SK-N-SH (cell line): ENCODE measurements at regions not wholly inside any gene's neighbourhood (a gene's known extent, or its start where the extent isn't known, plus 50 kb on each side); places are given as distances from the start of the nearest gene placed in this dataset.
"Not testable (repeated sequence)": the region's sequence is repeated elsewhere in the genome, so short reads cannot be mapped to it uniquely, and the experiment has no call there.

Source experiments
- CTCF ChIA-PET: fragments of 300-600, 350-600 bp; formaldehyde crosslinking; extraction: SDS; loops from one replicate; lab custom pipeline; 2021; lab: Yijun Ruan, JAX
- POLR2A ChIA-PET: fragments of 350-600 bp; sonication (Branson Sonifier 250); formaldehyde crosslinking; extraction: SDS; loops from one replicate; lab custom pipeline; 2020; ENCODE audit warnings: antibody characterized with exemption, inconsistent platforms; lab: Yijun Ruan, JAX
- DNase-seq: peaks from one replicate; pipeline ENCODE4 v3.0.0; 2012
- H2AFZ ChIP-seq: fragments of 200-600 bp; sonication (generic); 2 replicates; pipeline ENCODE4 v1.8.1; 2016; ENCODE audit warnings: antibody characterized with exemption, mild to moderate bottlenecking, low read depth
- H3F3A ChIP-seq: fragments of 200-600 bp; sonication (generic); replicated peaks from 2 replicates; pipeline ENCODE3; 2016; ENCODE audit warnings: antibody characterized with exemption, mild to moderate bottlenecking; ENCODE audit not compliant: insufficient read depth
- H3K27ac ChIP-seq, 2 experiments: fragments of 200-500 bp in 1 of 2; fragments of 200-600 bp in 1 of 2; sonication (Bioruptor generic) in 1 of 2; sonication (generic), shearing (Covaris generic) in 1 of 2; 2 replicates each; pipeline versions ENCODE4 v1.5.1 to v1.6.1; 2014 to 2016; ENCODE audit warnings: low read depth in 2 of 2, inconsistent platforms in 1 of 2, low read length in 1 of 2, mild to moderate bottlenecking in 1 of 2, mixed read lengths in 1 of 2
- H3K27me3 ChIP-seq: fragments of 200-600 bp; sonication (generic), shearing (Covaris generic); 2 replicates; pipeline ENCODE4 v1.6.1; 2016; ENCODE audit warnings: mixed run types; ENCODE audit not compliant: insufficient read depth
- H3K36me3 ChIP-seq, 2 experiments: fragments of 200-500 bp in 1 of 2; fragments of 200-600 bp in 1 of 2; sonication (Bioruptor generic) in 1 of 2; sonication (generic) in 1 of 2; replicated peaks in 1 of 2; 2 replicates each; pipeline versions ENCODE3 to v1.5.1; 2014 to 2016; ENCODE audit warnings: low read length in 1 of 2, mild to moderate bottlenecking in 1 of 2; ENCODE audit not compliant: insufficient read depth in 2 of 2, control insufficient read depth in 1 of 2
- H3K4me1 ChIP-seq, 2 experiments: fragments of 200-500 bp in 1 of 2; fragments of 200-600 bp in 1 of 2; sonication (Bioruptor generic) in 1 of 2; sonication (generic), shearing (Covaris generic) in 1 of 2; 2 replicates each; pipeline versions ENCODE4 v1.5.1 to v1.6.1; 2014 to 2016; ENCODE audit warnings: low read depth in 1 of 2, low read length in 1 of 2, mixed run types in 1 of 2; ENCODE audit not compliant: insufficient read depth in 2 of 2, control insufficient read depth in 1 of 2
- H3K4me2 ChIP-seq: fragments of 200-600 bp; sonication (generic), shearing (Covaris generic); 2 replicates; pipeline ENCODE4 v1.6.1; 2017; ENCODE audit warnings: mixed run types
- H3K4me3 ChIP-seq, 2 experiments: fragments of 200-500 bp in 1 of 2; fragments of 200-600 bp in 1 of 2; sonication (Bioruptor generic) in 1 of 2; sonication (generic), shearing (Covaris generic) in 1 of 2; 2 replicates each; pipeline versions ENCODE4 v1.5.1 to v1.8.1; 2014 to 2016; ENCODE audit warnings: low read depth in 2 of 2, inconsistent platforms in 1 of 2, low read length in 1 of 2, mild to moderate bottlenecking in 1 of 2, mixed read lengths in 1 of 2, moderate library complexity in 1 of 2
- H3K79me2 ChIP-seq: fragments of 200-600 bp; sonication (generic); 2 replicates; pipeline ENCODE4 v1.8.1; 2017; ENCODE audit warnings: mild to moderate bottlenecking; ENCODE audit not compliant: insufficient read depth
- H3K9ac ChIP-seq: fragments of 200-600 bp; sonication (generic); 2 replicates; pipeline ENCODE4 v1.6.1; 2017; ENCODE audit warnings: mixed run types
- H3K9me2 ChIP-seq: fragments of 200-600 bp; sonication (generic); 2 replicates; pipeline ENCODE4 v1.6.1; 2017; ENCODE audit warnings: mixed run types
- H3K9me3 ChIP-seq: fragments of 200-600 bp; sonication (generic); 2 replicates; pipeline ENCODE4 v1.6.1; 2017; ENCODE audit warnings: mixed run types, mild to moderate bottlenecking, moderate library complexity
- H4K20me1 ChIP-seq: fragments of 200-600 bp; sonication (generic); 2 replicates; pipeline ENCODE4 v1.6.1; 2017; ENCODE audit warnings: mild to moderate bottlenecking, mixed run types; ENCODE audit not compliant: insufficient read depth
- CTCF ChIP-seq: fragments of 200-600 bp; sonication (generic); IDR thresholded peaks from 2 replicates; pipeline ENCODE4 v1.6.1; 2017; ENCODE audit warnings: antibody characterized with exemption, mild to moderate bottlenecking, moderate library complexity
- GATA2 ChIP-seq: sonication (generic); formaldehyde crosslinking; IDR thresholded peaks from 2 replicates; pipeline ENCODE4 v1.5.0; 2020; ENCODE audit warnings: mild to moderate bottlenecking, missing genetic modification reagents
- IRF3 ChIP-seq: fragments of 150-350 bp; IDR thresholded peaks from 2 replicates; pipeline ENCODE4 v1.6.1; 2016; ENCODE audit warnings: mild to moderate bottlenecking, low read depth, low read length
- JUND ChIP-seq: IDR thresholded peaks from 2 replicates; pipeline ENCODE4 v1.4.0; 2012
- NFIC ChIP-seq: IDR thresholded peaks from 2 replicates; pipeline ENCODE4 v1.4.0; 2012; ENCODE audit warnings: borderline replicate concordance
- NRF1 ChIP-seq: IDR thresholded peaks from 2 replicates; pipeline ENCODE4 v1.6.1; 2012; ENCODE audit warnings: low read depth, mild to moderate bottlenecking, low read length
- PBX3 ChIP-seq: IDR thresholded peaks from 2 replicates; pipeline ENCODE4; 2012
- RCOR1 ChIP-seq: fragments of 150-350 bp; IDR thresholded peaks from 2 replicates; pipeline ENCODE4 v1.6.1; 2017; ENCODE audit warnings: antibody characterized with exemption, low read length
- REST ChIP-seq: IDR thresholded peaks from 2 replicates; pipeline ENCODE4 v1.6.1; 2012; ENCODE audit warnings: mild to moderate bottlenecking, low read depth, low read length, moderate library complexity
- RFX5 ChIP-seq: IDR thresholded peaks from 2 replicates; pipeline ENCODE4 v1.6.1; 2012; ENCODE audit warnings: mild to moderate bottlenecking, improper control_type of control experiment, low read length
- RXRA ChIP-seq: IDR thresholded peaks from 2 replicates; pipeline ENCODE4 v1.4.0; 2012; ENCODE audit warnings: low read depth, mild to moderate bottlenecking, borderline replicate concordance
- TAF1 ChIP-seq: IDR thresholded peaks from 2 replicates; pipeline ENCODE4 v1.6.1; 2012; ENCODE audit warnings: low read depth, mild to moderate bottlenecking, low read length, moderate library complexity, borderline replicate concordance
- YY1 ChIP-seq: IDR thresholded peaks from 2 replicates; pipeline ENCODE4 v1.4.0; 2012; ENCODE audit warnings: low read depth, mild to moderate bottlenecking
- WGBS: methylation state at CpG from one replicate; pipeline ENCODE4 v1.1.6; 2017; ENCODE audit warnings: low lambda C conversion rate; 5-methylcytosine and 5-hydroxymethylcytosine counted together

GRCh38 chr1:228949617-228950016 lies 214.3 kb downstream of the RHOU start:
- DNase-seq, H3K36me3 ChIP-seq, H2AFZ ChIP-seq, H3K9me3 ChIP-seq, H3K27me3 ChIP-seq, H3K4me1 ChIP-seq, H3K4me2 ChIP-seq, CTCF ChIA-PET, H3K4me3 ChIP-seq, POLR2A ChIA-PET, H3K9me2 ChIP-seq, H3K27ac ChIP-seq, H3K9ac ChIP-seq, H3F3A ChIP-seq, H4K20me1 ChIP-seq, H3K79me2 ChIP-seq: not testable (repeated sequence)
- WGBS, result 77% methylated on average over 9 of the region's 9 CpGs

- H3K4me2 ChIP-seq, result no peak overlapping the region
- no peaks in the 10 kb centered on the region for H3K36me3 ChIP-seq
- no peaks in the 10 kb centered on the region for H3F3A ChIP-seq
- no peaks in the 10 kb centered on the region for H3K79me2 ChIP-seq
- 73% methylated on average over 4 of the region's 4 CpGs for WGBS
- H3K9ac ChIP-seq, result no peak overlapping the region
- no peak overlapping the region for H3K27ac ChIP-seq
- no peaks in the 10 kb centered on the region for H4K20me1 ChIP-seq
- H2AFZ ChIP-seq, result no peak overlapping the region
- H3K9me2 ChIP-seq, result no peaks in the 10 kb centered on the region
- H3K9me3 ChIP-seq, result 0 out of 2 replicates have a peak, but pooled peaks cover 4% of the 10 kb centered on the region
- H3K4me3 ChIP-seq, result no peak overlapping the region
- H3K4me1 ChIP-seq, result peaks cover 0 to 5% of the 10 kb centered on the region in 2 experiments; a peak in 1 of 4 replicates
- TF ChIP-seq IRF3 (no peak), JUND (no peak), CTCF (no peak), TAF1 (no peak), RCOR1 (no peak), RXRA (no peak), NFIC (no peak), PBX3 (no peak), YY1 (no peak), GATA2 (no peak), REST (no peak), NRF1 (no peak), RFX5 (no peak)
- TF ChIP-seq, all 33 proteins: peak for 0
- CTCF ChIA-PET, result interaction anchor here (0.7 to 1.3 kb wide), 2 partner anchors 31 to 219 kb away, joined by 3 read pairs; no protein-coding TSS in a partner anchor
- no peak for DNase-seq
- POLR2A ChIA-PET, result no interaction called here
- no peaks in the 10 kb centered on the region for H3K27me3 ChIP-seq
Measured at GRCh38 chr1:228953207-228953606, 217.9 kb downstream of the RHOU start.

- WGBS, result 70% methylated on average over 11 of the region's 11 CpGs
- H3K27me3 ChIP-seq, POLR2A ChIA-PET, H3K9me2 ChIP-seq, H3F3A ChIP-seq, H3K9ac ChIP-seq, H3K36me3 ChIP-seq, H3K79me2 ChIP-seq, H3K9me3 ChIP-seq, DNase-seq, H3K4me1 ChIP-seq, H4K20me1 ChIP-seq, H3K27ac ChIP-seq, H2AFZ ChIP-seq, H3K4me2 ChIP-seq, H3K4me3 ChIP-seq: not testable (repeated sequence)
- CTCF ChIA-PET, result interaction anchor here (0.7 kb wide), 1 partner anchor 219 kb away, joined by 3 read pairs; no protein-coding TSS in a partner anchor
Measured at GRCh38 chr1:228953808-228954207, 218.5 kb downstream of the RHOU start.
